Loucy (cell line): ENCODE measurements at regions not wholly inside any gene's neighbourhood (a gene's known extent, or its start where the extent isn't known, plus 50 kb on each side); places are given as distances from the start of the nearest gene placed in this dataset.

Source experiments
- CTCF ChIP-seq: fragments of 200-600 bp; sonication (generic); conservative IDR thresholded peaks from 2 replicates; pipeline ENCODE4 v1.5.1; 2014; ENCODE audit warnings: mild to moderate bottlenecking, antibody characterized with exemption, low read length
- EZH2phosphoT487 ChIP-seq: fragments of 200-600 bp; IDR thresholded peaks from 2 replicates; pipeline ENCODE4 v1.6.1; 2018; ENCODE audit warnings: antibody characterized with exemption, mild to moderate bottlenecking, moderate library complexity, borderline replicate concordance

- no peak for TF ChIP-seq EZH2phosphoT487
- no peak for TF ChIP-seq CTCF
Observed at GRCh38 chr17:74117999-74118421, 85.5 kb upstream of the RPL38 start.
